ENCODE measurements at regions not wholly inside any gene's neighbourhood (a gene's known extent, or its start where the extent isn't known, plus 50 kb on each side); places are given as distances from the start of the nearest gene placed in this dataset.

DNA sequence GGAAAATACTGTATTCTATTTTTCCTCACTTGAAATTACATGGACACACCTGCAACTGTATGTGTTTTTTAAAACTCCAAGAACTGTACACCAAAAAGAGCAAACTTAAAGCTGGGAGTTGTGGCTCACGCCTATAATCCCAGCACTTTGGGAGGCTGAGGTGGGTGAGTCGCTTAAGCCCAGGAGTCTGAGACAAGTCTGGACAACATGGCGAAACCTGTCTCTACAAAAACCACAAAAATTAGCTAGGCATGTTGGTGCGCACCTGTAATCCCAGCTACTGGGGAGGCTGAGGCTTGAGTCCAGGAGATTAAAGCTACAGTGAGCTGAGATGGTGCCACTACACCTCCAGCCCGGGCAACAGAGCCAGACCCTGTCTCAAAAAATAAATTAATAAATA, 95.9 kb downstream of the SINHCAF start:
- no peak for ATAC-seq
- TF ChIP-seq CSDC2 (CRISPR knock-in tag; IDR thresholded peaks at IDR 0.05) (no peak), ZC3H10 (CRISPR knock-in tag; IDR thresholded peaks at IDR 0.05) (no peak), TCF4 (CRISPR knock-in tag; IDR thresholded peaks at IDR 0.05; ENCODE audit: borderline replicate concordance) (no peak), GLIS3 (CRISPR knock-in tag; IDR thresholded peaks at IDR 0.05) (no peak), ESRRG (CRISPR knock-in tag; IDR thresholded peaks at IDR 0.05) (no peak), ZNF70 (CRISPR knock-in tag; IDR thresholded peaks at IDR 0.05) (no peak), PPARA (CRISPR knock-in tag; IDR thresholded peaks at IDR 0.05; ENCODE audit: borderline replicate concordance) (no peak), ZFP3 (CRISPR knock-in tag; IDR thresholded peaks at IDR 0.05) (no peak), ZFP30 (CRISPR knock-in tag; IDR thresholded peaks at IDR 0.05) (no peak), TOX (CRISPR knock-in tag; IDR thresholded peaks at IDR 0.05; ENCODE audit: borderline replicate concordance) (no peak), SNAI2 (CRISPR knock-in tag; IDR thresholded peaks at IDR 0.05) (no peak), RARB (CRISPR knock-in tag; IDR thresholded peaks at IDR 0.05) (no peak)
- TF ChIP-seq, protein P1, sequence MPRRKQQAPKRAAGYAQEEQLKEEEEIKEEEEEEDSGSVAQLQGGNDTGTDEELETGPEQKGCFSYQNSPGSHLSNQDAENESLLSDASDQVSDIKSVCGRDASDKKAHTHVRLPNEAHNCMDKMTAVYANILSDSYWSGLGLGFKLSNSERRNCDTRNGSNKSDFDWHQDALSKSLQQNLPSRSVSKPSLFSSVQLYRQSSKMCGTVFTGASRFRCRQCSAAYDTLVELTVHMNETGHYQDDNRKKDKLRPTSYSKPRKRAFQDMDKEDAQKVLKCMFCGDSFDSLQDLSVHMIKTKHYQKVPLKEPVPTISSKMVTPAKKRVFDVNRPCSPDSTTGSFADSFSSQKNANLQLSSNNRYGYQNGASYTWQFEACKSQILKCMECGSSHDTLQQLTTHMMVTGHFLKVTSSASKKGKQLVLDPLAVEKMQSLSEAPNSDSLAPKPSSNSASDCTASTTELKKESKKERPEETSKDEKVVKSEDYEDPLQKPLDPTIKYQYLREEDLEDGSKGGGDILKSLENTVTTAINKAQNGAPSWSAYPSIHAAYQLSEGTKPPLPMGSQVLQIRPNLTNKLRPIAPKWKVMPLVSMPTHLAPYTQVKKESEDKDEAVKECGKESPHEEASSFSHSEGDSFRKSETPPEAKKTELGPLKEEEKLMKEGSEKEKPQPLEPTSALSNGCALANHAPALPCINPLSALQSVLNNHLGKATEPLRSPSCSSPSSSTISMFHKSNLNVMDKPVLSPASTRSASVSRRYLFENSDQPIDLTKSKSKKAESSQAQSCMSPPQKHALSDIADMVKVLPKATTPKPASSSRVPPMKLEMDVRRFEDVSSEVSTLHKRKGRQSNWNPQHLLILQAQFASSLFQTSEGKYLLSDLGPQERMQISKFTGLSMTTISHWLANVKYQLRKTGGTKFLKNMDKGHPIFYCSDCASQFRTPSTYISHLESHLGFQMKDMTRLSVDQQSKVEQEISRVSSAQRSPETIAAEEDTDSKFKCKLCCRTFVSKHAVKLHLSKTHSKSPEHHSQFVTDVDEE (CRISPR knock-in tag; IDR thresholded peaks at IDR 0.05): no peak
- TF ChIP-seq, protein P2, sequence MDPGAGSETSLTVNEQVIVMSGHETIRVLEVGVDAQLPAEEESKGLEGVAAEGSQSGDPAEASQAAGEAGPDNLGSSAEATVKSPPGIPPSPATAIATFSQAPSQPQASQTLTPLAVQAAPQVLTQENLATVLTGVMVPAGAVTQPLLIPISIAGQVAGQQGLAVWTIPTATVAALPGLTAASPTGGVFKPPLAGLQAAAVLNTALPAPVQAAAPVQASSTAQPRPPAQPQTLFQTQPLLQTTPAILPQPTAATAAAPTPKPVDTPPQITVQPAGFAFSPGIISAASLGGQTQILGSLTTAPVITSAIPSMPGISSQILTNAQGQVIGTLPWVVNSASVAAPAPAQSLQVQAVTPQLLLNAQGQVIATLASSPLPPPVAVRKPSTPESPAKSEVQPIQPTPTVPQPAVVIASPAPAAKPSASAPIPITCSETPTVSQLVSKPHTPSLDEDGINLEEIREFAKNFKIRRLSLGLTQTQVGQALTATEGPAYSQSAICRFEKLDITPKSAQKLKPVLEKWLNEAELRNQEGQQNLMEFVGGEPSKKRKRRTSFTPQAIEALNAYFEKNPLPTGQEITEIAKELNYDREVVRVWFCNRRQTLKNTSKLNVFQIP (CRISPR knock-in tag; IDR thresholded peaks at IDR 0.05; ENCODE audit: borderline replicate concordance, low read depth): no peak
- TF ChIP-seq, protein P3, sequence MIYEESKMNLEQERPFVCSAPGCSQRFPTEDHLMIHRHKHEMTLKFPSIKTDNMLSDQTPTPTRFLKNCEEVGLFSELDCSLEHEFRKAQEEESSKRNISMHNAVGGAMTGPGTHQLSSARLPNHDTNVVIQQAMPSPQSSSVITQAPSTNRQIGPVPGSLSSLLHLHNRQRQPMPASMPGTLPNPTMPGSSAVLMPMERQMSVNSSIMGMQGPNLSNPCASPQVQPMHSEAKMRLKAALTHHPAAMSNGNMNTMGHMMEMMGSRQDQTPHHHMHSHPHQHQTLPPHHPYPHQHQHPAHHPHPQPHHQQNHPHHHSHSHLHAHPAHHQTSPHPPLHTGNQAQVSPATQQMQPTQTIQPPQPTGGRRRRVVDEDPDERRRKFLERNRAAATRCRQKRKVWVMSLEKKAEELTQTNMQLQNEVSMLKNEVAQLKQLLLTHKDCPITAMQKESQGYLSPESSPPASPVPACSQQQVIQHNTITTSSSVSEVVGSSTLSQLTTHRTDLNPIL (CRISPR knock-in tag; IDR thresholded peaks at IDR 0.05; ENCODE audit: low read depth): no peak
- TF ChIP-seq, protein P4, sequence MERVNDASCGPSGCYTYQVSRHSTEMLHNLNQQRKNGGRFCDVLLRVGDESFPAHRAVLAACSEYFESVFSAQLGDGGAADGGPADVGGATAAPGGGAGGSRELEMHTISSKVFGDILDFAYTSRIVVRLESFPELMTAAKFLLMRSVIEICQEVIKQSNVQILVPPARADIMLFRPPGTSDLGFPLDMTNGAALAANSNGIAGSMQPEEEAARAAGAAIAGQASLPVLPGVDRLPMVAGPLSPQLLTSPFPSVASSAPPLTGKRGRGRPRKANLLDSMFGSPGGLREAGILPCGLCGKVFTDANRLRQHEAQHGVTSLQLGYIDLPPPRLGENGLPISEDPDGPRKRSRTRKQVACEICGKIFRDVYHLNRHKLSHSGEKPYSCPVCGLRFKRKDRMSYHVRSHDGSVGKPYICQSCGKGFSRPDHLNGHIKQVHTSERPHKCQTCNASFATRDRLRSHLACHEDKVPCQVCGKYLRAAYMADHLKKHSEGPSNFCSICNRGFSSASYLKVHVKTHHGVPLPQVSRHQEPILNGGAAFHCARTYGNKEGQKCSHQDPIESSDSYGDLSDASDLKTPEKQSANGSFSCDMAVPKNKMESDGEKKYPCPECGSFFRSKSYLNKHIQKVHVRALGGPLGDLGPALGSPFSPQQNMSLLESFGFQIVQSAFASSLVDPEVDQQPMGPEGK (CRISPR knock-in tag; IDR thresholded peaks at IDR 0.05; ENCODE audit: borderline replicate concordance): no peak

All from SK-N-SH treated with all-trans-retinoic acid at 6 μM for 48 hours (cell line).